Urinary bladder (tissue), 3 donors: ENCODE measurements at regions not wholly inside any gene's neighbourhood (a gene's known extent, or its start where the extent isn't known, plus 50 kb on each side); places are given as distances from the start of the nearest gene placed in this dataset.
A peak's percentile ranks its signal among the peaks of the same experiment; 100 is the strongest.

Source experiments
- DNase-seq: peaks from one replicate; pipeline ENCODE4 v3.0.0-alpha.2; 2015; ENCODE audit errors: extremely low spot score
- H3K27ac ChIP-seq: one replicate; pipeline ENCODE4 v1.5.1; 2013; ENCODE audit warnings: low read depth, mild to moderate bottlenecking, moderate library complexity
- H3K36me3 ChIP-seq: one replicate; pipeline ENCODE4 v1.6.1; 2013; ENCODE audit warnings: mild to moderate bottlenecking, moderate library complexity; ENCODE audit not compliant: insufficient read depth
- H3K4me1 ChIP-seq: one replicate; pipeline ENCODE4 v1.6.1; 2013; ENCODE audit warnings: mild to moderate bottlenecking, moderate library complexity; ENCODE audit not compliant: insufficient read depth
- H3K4me3 ChIP-seq: one replicate; pipeline ENCODE4 v1.5.1; 2013; ENCODE audit warnings: low read depth, low read length
- WGBS: extraction: QIAGEN DNeasy Blood & Tissue Kit; methylation state at CpG from one replicate; pipeline ENCODE4 v1.1.7; 2013; 5-methylcytosine and 5-hydroxymethylcytosine counted together
- donor health status: healthy with polysubstance abuse.
- donor health status: healthy.

DNA sequence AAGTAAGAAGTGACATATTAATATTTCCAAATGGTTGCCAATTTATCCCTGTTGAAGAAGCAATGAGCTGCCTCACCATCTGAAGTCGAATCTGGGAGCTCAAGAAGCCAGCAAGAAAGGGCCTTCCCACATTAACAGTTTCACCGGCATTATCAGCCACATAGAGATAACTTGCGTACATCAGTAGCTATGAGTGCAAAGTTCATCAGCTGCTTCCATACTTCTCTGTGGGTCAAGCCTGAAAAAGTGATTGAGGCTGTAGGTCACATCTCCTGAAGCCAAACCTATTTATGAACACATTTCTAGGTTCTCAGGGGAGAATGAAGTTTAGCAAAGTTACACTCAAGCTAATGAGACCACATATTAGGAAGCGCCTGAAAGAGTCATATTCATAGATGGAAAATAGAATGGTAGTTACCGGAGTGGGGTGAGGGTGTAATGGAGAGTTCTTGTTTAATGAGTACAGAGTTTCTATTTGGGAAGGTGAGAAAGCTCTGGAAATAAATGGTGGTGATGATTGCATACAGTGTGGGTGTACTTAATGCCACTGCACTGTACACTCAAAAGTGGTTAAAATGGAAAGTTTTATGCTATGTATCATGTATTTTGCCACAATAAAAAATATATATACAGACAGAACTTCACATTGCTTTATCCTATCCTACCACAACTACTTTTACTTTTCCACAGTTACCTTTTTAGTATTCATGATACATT, 189.3 kb upstream of the SP4 start:
- WGBS, result 78% methylated on average over 5 of the region's 5 CpGs
- no peak for DNase-seq
- Histone ChIP-seq H3K27ac (no peak overlapping the region), H3K4me1 (no peaks in the 10 kb centered on the region), H3K36me3 (no peaks in the 10 kb centered on the region), H3K4me3 (no peak overlapping the region)

DNA sequence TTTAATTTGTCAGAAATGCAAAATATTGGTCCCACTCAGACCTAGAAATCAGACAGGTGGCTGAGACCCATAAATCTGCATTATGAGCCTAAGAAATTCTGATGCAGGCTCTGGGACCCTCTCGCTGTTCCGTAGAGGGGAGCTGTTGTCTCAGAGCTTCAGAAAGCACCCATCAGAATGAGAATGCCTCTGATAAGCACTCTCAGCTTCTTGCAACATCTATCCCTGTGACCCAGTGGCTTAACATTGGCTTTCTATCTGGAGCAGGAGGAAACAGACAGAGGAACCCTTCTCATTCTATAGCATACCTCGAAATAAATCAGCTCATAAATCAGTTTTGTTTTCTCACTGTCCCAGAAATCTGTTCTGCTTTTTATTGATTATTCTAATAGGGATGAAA, 184.6 kb upstream of the SP4 start:
- Histone ChIP-seq H3K36me3 (no peaks in the 10 kb centered on the region), H3K4me3 (no peak overlapping the region), H3K4me1 (no peaks in the 10 kb centered on the region), H3K27ac (no peak overlapping the region)
- WGBS, result 44% methylated on average over 3 of the region's 3 CpGs
- no peak for DNase-seq

DNA sequence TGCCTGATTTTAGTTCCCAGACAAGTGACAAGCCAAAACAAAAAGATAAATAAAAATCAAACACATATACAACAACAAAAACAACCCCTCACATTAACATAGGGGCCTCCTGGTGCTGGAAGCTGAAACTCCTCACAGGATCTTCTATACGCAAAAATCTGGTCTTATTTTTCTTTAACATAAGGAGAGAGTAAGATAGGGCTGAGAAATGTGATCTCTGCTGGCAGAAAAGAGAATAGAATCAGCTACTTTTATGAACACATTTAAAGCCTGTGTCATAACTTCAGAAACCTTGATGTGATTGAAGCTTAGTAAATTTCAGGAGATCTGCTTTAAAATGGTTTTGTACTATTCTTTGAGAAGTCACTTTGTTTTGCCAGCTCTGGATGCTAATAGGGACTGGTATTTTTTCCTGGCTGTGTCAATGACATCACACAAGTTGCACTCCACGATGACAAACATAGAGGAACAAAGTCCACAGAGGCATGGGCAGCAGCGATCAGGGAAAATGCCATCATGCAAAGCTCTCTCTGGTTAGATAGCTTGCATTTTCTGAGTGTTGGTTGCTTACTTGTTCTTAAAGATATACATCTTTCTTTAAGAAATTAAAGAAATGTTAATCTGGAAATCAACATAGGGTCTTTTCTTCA, 176.6 kb upstream of the SP4 start:
- no peak overlapping the region for H3K27ac ChIP-seq
- WGBS, result 40% methylated on average over 3 of the region's 3 CpGs
- DNase-seq, result no peak
- H3K36me3 ChIP-seq, result no peaks in the 10 kb centered on the region
- H3K4me1 ChIP-seq, result no peaks in the 10 kb centered on the region
- H3K4me3 ChIP-seq, result no peak overlapping the region

DNA sequence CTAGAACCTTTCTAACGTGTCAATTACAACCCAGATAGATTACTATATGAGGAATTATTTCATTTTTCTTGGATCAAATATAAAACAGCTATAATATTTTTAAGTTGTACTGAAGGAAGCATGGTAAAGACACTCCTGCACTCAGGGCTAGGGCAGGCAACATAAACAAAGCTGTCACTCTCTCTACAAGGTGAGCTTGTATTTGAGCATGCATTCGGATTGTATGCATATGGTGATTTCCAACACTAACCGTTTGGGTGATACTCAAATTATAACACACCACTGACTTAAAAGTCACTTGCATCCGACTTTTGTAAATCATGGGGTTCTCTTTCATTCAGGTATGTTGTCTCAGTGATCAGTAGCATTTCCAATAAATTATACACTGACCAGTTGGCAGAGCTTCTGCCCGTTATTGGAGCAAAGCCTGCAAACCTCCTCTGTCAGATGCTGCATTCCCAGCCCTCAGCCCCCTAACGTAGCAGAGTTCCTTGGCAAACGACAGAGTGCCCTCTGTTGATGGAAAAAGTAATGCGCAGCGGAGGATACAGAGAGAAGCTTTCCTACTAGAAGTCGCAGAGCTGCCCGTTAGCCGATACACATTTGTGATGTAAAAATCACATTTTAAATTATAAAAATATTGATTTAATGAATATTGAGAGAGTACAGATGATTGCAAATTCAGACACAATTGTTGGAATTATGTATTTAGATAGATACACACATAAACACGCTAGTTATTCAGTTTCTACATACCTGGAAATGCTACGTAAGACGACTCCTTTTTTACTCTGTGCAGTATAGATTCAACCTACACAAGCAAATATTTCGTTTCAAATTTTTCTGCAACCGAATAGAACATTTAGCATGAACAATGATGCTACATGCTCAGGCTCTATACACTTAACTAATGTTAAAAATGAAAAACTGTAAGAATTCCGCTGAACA, 173.9 kb upstream of the SP4 start:
- H3K36me3 ChIP-seq, result no peaks in the 10 kb centered on the region
- no peak overlapping the region for H3K4me3 ChIP-seq
- peak; percentile 64 for DNase-seq
- no peaks in the 10 kb centered on the region for H3K4me1 ChIP-seq
- no peak overlapping the region for H3K27ac ChIP-seq
- WGBS, result 12% methylated on average over 18 of the region's 18 CpGs

DNA sequence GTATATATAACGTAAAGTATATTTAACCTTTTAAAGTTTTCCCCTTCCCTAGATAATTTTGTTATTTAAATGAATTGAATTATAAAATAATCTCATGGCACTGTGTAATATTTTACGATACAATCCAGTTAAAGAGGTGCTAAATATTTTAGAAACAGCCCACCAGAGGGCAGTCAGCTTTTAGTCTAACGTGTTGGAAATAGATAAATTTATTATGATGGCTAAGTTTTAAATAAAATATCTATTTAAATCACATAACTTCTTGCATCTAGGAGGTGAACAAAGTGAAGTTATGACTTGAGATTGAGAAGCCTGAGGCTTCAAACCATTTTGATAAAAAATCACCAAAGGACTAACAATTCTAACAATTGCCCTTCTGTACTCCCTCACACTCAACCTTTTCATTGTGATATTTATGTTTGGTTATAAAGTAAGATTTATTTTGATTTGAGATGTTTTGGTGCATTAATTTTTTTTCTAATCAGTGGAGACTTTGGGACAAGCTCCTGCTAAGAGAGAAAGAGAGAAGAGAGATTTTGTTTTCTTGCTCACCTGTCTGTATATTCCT, 171.5 kb upstream of the SP4 start:
- H3K27ac ChIP-seq, result no peak overlapping the region
- H3K4me3 ChIP-seq, result no peak overlapping the region
- no peak for DNase-seq
- WGBS, result 16% methylated on average over 3 of the region's 3 CpGs
- H3K4me1 ChIP-seq, result no peaks in the 10 kb centered on the region
- H3K36me3 ChIP-seq, result no peaks in the 10 kb centered on the region

DNA sequence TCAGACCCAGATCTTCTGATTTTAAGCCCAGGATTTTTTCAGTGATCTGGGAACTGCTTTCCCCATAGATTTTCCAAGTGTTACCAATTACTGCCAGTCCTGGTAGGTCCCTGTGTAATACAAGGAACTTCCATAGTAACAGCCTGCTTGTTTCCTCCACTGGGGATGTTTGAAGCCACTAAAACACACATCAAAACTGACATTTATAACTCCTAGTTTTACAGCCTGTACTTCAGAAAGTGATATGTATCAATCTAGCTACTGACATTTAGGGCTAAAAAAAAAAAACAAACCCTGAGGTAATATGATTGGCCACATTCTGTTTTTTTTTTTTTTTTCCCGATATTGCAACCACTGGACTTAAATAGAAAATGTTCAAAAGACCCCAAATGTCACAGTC, 166.9 kb upstream of the SP4 start:
- no peak overlapping the region for H3K27ac ChIP-seq
- no peaks in the 10 kb centered on the region for H3K4me1 ChIP-seq
- WGBS, result 41% methylated on average over 1 of the region's 1 CpG
- DNase-seq, result no peak
- H3K36me3 ChIP-seq, result no peaks in the 10 kb centered on the region
- no peak overlapping the region for H3K4me3 ChIP-seq

DNA sequence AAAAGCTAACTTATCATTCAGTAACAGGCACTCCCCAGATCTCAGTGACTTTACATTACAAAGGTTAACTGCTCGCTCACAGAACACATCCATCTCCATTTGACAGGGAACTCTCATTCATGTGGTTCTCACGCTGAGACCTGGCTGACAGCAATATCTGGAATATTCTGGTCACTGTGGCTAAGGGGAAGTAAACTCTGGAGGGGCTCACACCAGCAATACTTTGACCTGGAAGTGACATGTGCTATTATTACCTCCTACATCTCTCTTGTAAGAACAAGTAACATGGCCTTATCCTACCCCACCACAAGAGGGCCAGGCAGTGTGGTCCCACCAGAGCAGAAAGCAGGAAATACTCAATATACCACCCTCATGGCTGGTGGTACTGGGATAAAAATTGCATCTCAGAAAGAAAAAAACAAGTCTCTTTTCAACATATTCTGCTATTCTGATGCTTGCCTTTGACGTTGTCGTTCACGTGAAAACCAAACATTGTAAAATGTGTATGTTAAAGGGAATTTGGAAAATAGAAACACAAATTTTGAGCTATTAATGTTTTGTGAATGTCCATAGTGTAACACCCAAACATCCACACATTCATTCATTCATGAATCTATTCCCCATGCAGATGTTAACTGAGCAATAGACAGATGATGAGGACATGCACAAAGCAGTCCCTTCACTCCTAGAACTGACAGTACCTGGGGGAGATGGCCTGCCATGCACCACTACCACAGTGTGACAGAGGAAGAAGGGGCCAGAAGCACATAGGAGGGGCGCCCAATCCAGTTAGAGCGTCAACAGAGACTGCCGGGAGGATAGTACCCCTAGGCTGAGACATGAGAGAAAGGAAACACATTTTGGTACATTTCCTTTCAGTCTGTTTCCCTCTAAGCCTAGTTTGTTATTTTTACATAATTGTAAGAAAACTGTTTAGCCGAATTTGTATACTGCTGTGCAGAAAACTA, 166.0 kb upstream of the SP4 start:
- Histone ChIP-seq H3K4me1 (no peaks in the 10 kb centered on the region), H3K27ac (no peak overlapping the region), H3K4me3 (no peak overlapping the region), H3K36me3 (no peaks in the 10 kb centered on the region)
- DNase-seq, result no peak
- 35% methylated on average over 9 of the region's 9 CpGs for WGBS

DNA sequence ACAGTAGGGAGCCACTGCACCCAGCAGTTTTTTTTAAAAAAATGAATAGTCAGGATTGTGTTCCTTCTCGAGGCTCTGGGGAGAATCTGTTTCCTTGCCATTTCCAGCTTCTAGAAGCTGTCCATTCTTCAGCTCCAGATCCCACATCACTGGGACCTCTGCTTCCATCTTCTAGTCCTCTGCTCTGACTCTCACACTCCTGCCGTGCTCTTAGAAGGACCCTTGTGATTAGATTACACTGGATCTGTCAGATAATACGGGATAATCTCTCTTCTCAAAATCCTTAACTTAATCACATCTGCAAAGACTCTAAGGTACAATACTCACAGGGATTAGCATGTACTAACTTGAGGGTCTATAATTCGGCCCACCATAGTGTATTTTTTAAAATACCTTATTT, 158.9 kb upstream of the SP4 start:
- 66% methylated on average over 4 of the region's 4 CpGs for WGBS
- DNase-seq, result no peak
- no peak overlapping the region for H3K27ac ChIP-seq
- H3K4me1 ChIP-seq, result no peaks in the 10 kb centered on the region
- no peak overlapping the region for H3K4me3 ChIP-seq
- no peaks in the 10 kb centered on the region for H3K36me3 ChIP-seq

DNA sequence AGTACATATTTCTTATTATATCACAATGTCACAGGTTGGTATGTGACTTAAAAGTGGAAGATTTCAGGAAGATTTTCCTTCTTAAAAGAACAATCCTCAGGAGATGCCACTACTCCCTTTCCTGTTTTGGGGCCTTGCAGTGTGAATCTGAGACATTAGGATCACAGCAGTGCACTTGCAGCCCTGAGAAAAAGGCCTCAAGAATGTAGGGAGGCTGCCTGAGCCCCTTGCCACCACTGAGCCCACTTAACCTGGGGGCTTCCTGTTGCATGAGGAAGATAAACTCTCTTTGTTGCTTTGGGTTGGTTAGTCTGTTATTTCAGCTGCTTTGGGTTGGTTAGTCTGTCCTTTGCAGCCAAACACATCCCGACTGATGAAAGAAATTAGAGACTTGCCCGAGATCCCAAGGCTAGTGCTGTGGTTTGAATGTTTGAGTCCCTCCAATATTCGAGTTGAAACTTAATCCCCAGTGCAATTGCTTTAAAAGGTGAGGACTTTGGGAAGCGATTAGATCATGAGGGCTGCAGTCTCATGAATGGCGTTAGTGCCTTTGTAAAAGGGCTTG, 151.3 kb upstream of the SP4 start:
- no peaks in the 10 kb centered on the region for H3K4me1 ChIP-seq
- H3K4me3 ChIP-seq, result no peak overlapping the region
- no peak for DNase-seq
- 55% methylated on average over 5 of the region's 5 CpGs for WGBS
- no peak overlapping the region for H3K27ac ChIP-seq
- H3K36me3 ChIP-seq, result no peaks in the 10 kb centered on the region

DNA sequence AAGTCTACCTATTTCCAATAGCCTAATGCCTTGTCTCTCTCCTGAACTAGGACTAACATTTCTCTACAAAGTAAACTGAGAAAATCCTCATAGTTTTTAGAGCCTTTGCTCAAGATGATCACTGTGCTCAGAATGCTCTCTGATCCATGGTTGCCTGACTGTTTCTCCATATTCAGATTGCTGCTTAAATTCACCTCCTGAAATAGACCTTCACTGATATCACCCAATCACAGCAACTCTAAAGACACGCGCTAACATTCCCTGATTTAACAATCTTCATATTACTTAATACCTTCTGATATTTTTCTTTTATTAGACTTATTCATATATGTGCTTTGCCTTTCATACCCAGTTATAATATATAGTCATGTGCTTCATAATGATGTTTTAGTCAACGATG, 148.9 kb upstream of the SP4 start:
- Histone ChIP-seq H3K36me3 (no peaks in the 10 kb centered on the region), H3K4me3 (no peak overlapping the region), H3K4me1 (no peaks in the 10 kb centered on the region), H3K27ac (no peak overlapping the region)
- DNase-seq, result no peak
- 96% methylated on average over 3 of the region's 3 CpGs for WGBS

DNA sequence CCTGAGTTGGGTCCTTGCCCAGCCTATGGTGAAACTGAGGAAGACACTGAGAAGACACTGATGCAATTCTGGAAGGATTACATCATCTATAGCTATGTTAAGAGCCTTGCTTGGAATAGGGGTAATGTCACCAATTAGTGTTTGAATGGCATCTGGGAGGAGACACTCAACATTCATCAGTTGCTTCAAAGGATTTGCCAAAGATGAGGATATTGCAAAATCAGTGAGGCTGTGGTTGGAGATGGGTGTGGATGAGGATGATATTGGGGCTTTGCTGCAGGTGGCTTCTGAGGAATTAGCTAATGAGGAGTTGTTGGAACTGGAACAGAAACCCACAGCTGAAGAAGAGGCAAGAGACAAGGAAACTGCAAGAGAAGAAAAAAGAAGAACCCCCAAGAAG, 146.7 kb upstream of the SP4 start:
- H3K4me3 ChIP-seq, result no peak overlapping the region
- no peaks in the 10 kb centered on the region for H3K4me1 ChIP-seq
- H3K36me3 ChIP-seq, result no peaks in the 10 kb centered on the region
- no peak for DNase-seq
- H3K27ac ChIP-seq, result no peak overlapping the region

DNA sequence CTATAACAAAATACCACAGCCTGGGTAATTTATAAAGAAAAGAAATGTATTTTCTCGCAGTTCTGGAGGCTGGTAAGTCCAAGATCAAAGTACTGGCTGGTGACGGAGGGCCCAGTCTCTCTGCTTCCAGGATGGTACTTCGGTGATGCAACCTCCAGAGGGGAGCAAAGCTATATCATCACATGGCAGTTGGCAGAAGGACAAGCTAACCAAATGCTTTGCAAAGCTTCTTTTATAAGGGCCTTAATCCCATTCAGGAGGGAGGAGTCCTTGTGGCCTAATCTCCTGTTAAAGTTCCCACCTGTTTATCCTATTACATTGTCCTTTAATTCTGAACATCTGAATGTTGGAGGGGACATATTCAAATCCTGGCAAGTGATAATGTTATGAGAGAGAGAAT, 134.1 kb upstream of the SP4 start:
- no peak for DNase-seq
- 83% methylated on average over 3 of the region's 3 CpGs for WGBS
- Histone ChIP-seq H3K27ac (no peak overlapping the region), H3K4me1 (no peaks in the 10 kb centered on the region), H3K4me3 (no peak overlapping the region), H3K36me3 (no peaks in the 10 kb centered on the region)
